NCI-H2107 treated with DMSO at 0.1 percent for 48 hours (cell line): ENCODE measurements at regions not wholly inside any gene's neighbourhood (a gene's known extent, or its start where the extent isn't known, plus 50 kb on each side); places are given as distances from the start of the nearest gene placed in this dataset.

Experiments
- DNase-seq: peaks from one replicate; lab custom pipeline; 2025; ENCODE audit not compliant: unreplicated experiment; lab: John Stamatoyannopoulos, UW

- DNase-seq, result no peak
Measured at GRCh38 chr16:86447228-86447627, 63.1 kb upstream of the FOXF1 start.

GRCh38 chr16:86448306-86448890 lies 61.9 kb upstream of the FOXF1 start:
- DNase-seq, result no peak

- DNase-seq, result no peak
Measured at GRCh38 chr16:86449446-86450095, 60.8 kb upstream of the FOXF1 start.

GRCh38 chr16:86450691-86451090 lies 59.6 kb upstream of the FOXF1 start:
- no peak for DNase-seq

- DNase-seq, result no peak
Measured at GRCh38 chr16:86452451-86452850, 57.9 kb upstream of the FOXF1 start.

- DNase-seq, result no peak
Measured at GRCh38 chr16:86455116-86455515, 55.2 kb upstream of the FOXF1 start.

GRCh38 chr16:86455640-86456039 lies 54.7 kb upstream of the FOXF1 start:
- no peak for DNase-seq

- no peak for DNase-seq
Measured at GRCh38 chr16:86457501-86458148, 52.7 kb upstream of the FOXF1 start.

- DNase-seq, result no peak
Measured at GRCh38 chr16:86458149-86458777, 52.1 kb upstream of the FOXF1 start.

- no peak for DNase-seq
Measured at GRCh38 chr16:86459266-86459665, 51.1 kb upstream of the FOXF1 start.
